ENCODE measurements at regions not wholly inside any gene's neighbourhood (a gene's known extent, or its start where the extent isn't known, plus 50 kb on each side); places are given as distances from the start of the nearest gene placed in this dataset.
"Not testable (repeated sequence)": the region's sequence is repeated elsewhere in the genome, so short reads cannot be mapped to it uniquely, and the experiment has no call there.

DNA sequence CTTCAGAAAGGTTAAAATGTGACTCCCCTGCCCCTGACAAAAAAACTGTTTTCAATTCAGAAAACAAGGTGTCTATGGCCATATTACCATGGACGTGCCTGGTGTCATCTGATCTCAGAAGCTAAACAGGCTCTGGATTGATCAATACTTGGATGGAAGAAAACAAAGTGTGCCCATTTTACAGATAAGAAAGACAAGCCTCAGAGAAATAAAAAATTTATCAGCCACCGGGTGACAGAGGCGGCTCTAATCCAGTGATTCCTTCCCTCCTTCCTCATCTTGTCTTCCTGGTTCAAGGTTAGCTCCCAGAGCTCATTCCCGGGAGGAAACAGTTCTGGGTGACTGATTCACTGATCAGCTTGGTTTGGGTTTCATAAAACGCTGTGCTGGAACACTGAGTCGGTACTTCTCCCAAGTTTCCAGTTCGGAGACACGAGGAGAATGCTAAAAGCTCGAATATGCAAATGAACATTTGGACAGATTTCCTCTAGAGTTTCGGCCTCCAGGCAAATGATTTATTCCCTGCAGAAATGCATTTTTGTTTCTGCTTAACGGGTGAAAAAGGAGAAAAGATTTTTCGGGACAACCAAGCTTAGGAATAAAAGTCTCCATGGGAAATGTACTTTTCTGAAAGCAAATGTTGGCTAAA lies 211.2 kb downstream of the UQCRFS1 start:
- no peak for DNase-seq (ENCODE audit: low read depth)
- no peak overlapping the region for H3K4me3 ChIP-seq (ENCODE audit: low read depth, low read length)
- TF ChIP-seq, protein P1, sequence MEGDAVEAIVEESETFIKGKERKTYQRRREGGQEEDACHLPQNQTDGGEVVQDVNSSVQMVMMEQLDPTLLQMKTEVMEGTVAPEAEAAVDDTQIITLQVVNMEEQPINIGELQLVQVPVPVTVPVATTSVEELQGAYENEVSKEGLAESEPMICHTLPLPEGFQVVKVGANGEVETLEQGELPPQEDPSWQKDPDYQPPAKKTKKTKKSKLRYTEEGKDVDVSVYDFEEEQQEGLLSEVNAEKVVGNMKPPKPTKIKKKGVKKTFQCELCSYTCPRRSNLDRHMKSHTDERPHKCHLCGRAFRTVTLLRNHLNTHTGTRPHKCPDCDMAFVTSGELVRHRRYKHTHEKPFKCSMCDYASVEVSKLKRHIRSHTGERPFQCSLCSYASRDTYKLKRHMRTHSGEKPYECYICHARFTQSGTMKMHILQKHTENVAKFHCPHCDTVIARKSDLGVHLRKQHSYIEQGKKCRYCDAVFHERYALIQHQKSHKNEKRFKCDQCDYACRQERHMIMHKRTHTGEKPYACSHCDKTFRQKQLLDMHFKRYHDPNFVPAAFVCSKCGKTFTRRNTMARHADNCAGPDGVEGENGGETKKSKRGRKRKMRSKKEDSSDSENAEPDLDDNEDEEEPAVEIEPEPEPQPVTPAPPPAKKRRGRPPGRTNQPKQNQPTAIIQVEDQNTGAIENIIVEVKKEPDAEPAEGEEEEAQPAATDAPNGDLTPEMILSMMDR (IDR thresholded peaks at IDR 0.05; ENCODE audit: low read depth, low read length), result no peak
- TF ChIP-seq POLR2A (IDR thresholded peaks at IDR 0.05; ENCODE audit: extremely low read depth, insufficient read length) (no peak), MYC (IDR thresholded peaks at IDR 0.05; ENCODE audit: low read depth, low read length) (no peak)
- TF ChIP-seq, protein P2, sequence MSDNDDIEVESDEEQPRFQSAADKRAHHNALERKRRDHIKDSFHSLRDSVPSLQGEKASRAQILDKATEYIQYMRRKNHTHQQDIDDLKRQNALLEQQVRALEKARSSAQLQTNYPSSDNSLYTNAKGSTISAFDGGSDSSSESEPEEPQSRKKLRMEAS (IDR thresholded peaks at IDR 0.05; ENCODE audit: low read depth, low read length), result no peak

DNA sequence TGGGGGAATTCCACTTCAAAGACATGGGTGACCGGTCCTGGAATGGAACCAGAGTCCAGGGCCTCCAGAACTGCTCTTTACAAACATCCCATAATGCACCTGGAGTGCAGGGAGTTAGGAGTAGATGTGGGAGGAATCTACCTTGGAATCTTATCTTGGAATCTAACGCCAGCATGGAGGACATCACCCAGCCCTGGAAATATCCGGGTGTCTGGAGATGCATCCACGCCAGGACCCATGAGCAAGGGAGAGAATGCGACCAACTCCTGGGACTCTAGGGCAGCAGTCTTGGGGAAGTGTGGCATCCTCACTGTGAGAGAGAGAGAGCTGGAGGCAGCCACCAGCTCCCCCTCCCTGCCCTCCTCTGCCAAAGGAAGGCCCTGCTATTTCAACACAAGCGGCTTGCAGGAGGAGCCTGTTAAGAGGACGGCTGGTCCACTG lies 211.8 kb downstream of the UQCRFS1 start:
- DNase-seq (ENCODE audit: low read depth), result peak; percentile 14
- TF ChIP-seq, protein P1 (IDR thresholded peaks at IDR 0.05; ENCODE audit: low read depth, low read length), result no peak
- TF ChIP-seq MYC (IDR thresholded peaks at IDR 0.05; ENCODE audit: low read depth, low read length), result no peak
- TF ChIP-seq, protein P2 (IDR thresholded peaks at IDR 0.05; ENCODE audit: low read depth, low read length), result no peak
- no peak for TF ChIP-seq POLR2A (IDR thresholded peaks at IDR 0.05; ENCODE audit: extremely low read depth, insufficient read length)

DNA sequence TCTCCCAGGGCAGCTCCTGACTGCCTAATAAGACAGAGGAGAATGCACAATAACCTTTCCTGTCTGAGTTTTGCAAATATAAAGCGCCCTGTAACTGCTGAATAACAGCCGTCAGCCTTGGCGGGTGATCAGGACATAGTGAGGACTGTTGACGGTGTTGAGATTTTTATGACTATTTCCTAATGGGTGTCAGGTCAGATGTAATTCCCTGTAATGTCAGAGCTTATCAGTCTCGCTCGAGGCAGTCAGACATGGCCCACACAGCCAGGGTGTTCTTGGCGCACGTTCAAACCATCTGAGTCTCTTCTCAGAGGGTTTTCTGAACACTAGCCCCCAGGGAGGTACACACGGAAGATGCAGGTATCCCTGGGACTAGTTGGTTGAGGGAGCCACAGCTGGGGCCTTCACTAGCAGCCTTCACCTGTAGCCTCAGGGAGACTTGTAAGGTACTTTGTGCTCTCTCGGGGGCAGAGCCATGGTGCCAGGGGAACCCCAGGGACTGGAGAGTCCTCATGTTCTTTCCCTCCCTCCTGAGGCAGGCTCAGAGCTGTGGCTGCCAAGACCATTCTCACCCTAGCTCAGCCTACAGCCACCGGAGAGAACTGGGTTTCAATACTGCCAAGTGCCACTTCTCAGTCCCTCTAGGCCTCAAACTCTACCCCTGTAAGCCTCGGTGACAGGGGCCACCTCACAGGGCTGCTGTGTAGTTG lies 213.1 kb downstream of the UQCRFS1 start:
- H3K4me3 ChIP-seq (ENCODE audit: low read depth, low read length), result no peak overlapping the region
- TF ChIP-seq MYC (IDR thresholded peaks at IDR 0.05; ENCODE audit: low read depth, low read length) (no peak), POLR2A (IDR thresholded peaks at IDR 0.05; ENCODE audit: extremely low read depth, insufficient read length) (no peak)
- TF ChIP-seq, protein P1 (IDR thresholded peaks at IDR 0.05; ENCODE audit: low read depth, low read length), result no peak
- TF ChIP-seq, protein P2 (IDR thresholded peaks at IDR 0.05; ENCODE audit: low read depth, low read length), result no peak
- DNase-seq (ENCODE audit: low read depth), result no peak

More for the DNA sequence above, 211.8 kb downstream of the UQCRFS1 start:
- no peak overlapping the region for H3K4me3 ChIP-seq (ENCODE audit: low read depth, low read length)

DNA sequence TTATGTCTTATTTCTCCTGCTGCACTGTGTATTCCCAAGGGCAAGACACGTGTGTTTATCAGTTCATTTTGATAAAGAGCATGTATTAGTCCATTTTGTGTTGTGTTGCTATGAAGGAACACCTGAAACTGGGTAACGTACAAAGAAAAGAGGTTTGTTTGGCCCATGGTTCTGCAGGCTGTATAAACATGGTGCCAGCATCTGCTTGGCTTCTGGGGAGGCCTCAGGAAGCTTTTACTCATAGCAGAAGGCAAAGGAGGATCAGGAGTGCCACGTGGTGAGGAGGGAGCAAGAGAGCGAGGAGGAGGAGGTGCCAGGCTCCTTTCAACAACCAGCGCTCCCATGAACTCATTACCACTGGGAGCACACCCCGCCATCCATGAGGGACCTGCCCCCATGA lies 214.0 kb downstream of the UQCRFS1 start:
- TF ChIP-seq POLR2A (IDR thresholded peaks at IDR 0.05; ENCODE audit: extremely low read depth, insufficient read length) (no peak), MYC (IDR thresholded peaks at IDR 0.05; ENCODE audit: low read depth, low read length) (no peak)
- TF ChIP-seq, protein P2 (IDR thresholded peaks at IDR 0.05; ENCODE audit: low read depth, low read length), result no peak
- TF ChIP-seq, protein P1 (IDR thresholded peaks at IDR 0.05; ENCODE audit: low read depth, low read length), result no peak
- no peak for DNase-seq (ENCODE audit: low read depth)
- no peak overlapping the region for H3K4me3 ChIP-seq (ENCODE audit: low read depth, low read length)

DNA sequence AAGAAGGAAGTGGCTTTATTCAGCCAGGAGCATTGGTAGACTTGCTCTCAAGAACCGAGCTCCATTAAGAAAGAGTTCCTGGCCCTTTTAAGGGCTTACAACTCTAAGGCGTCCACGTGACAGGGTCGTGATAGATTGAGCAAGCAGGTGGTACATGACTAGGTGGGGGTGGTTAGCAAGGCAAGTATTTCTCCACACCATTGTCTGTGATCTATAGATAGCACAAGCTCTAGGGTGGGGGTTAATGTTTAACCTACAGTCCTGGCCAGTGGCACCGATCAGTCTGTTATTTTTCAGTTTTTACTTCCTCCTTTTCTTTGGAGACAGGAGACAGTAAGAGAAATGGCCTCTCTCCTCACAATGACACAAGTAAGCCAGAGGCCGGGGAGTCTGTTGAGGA lies 215.1 kb downstream of the UQCRFS1 start:
- DNase-seq (ENCODE audit: low read depth), result peak; percentile 3
- H3K4me3 ChIP-seq (ENCODE audit: low read depth, low read length), result not testable (repeated sequence)

DNA sequence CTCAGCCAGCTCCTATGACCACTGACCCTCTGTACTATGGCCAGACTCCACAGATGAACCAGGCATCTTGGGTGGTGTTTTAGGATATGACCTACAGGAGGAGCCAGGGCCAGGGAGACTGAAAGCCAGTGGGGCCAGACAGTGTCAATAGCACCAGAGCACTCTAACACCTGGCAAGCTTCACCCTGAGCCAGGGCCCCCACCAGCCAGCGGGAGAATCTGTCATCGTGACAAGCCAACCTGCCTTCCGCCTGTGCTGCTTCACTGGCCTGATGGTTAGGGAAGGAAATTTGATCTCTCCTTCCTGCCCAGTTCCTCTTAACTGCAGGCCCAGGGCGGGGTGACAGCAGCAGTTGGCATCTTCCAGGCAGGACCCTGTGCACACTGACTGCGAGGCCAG lies 222.4 kb downstream of the UQCRFS1 start:
- no peak overlapping the region for H3K4me3 ChIP-seq (ENCODE audit: low read depth, low read length)
- TF ChIP-seq, protein P2 (IDR thresholded peaks at IDR 0.05; ENCODE audit: low read depth, low read length), result no peak
- TF ChIP-seq POLR2A (IDR thresholded peaks at IDR 0.05; ENCODE audit: extremely low read depth, insufficient read length), result no peak
- TF ChIP-seq, protein P1 (IDR thresholded peaks at IDR 0.05; ENCODE audit: low read depth, low read length), result no peak
- no peak for TF ChIP-seq MYC (IDR thresholded peaks at IDR 0.05; ENCODE audit: low read depth, low read length)
- no peak for DNase-seq (ENCODE audit: low read depth)
